ENCODE measurements at regions not wholly inside any gene's neighbourhood (a gene's known extent, or its start where the extent isn't known, plus 50 kb on each side); places are given as distances from the start of the nearest gene placed in this dataset.

- TF ChIP-seq, protein P1, sequence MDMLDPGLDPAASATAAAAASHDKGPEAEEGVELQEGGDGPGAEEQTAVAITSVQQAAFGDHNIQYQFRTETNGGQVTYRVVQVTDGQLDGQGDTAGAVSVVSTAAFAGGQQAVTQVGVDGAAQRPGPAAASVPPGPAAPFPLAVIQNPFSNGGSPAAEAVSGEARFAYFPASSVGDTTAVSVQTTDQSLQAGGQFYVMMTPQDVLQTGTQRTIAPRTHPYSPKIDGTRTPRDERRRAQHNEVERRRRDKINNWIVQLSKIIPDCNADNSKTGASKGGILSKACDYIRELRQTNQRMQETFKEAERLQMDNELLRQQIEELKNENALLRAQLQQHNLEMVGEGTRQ (IDR thresholded peaks at IDR 0.05; ENCODE audit: low read depth, low read length): no peak
- TF ChIP-seq MAZ (IDR thresholded peaks at IDR 0.05; ENCODE audit: borderline replicate concordance, low read depth, low read length): peak; percentile 79; the same call in 1 of the 2 replicates
Observed at GRCh38 chr2:64859312-64860212, 129.6 kb upstream of the SLC1A4 start (continued).

Measured in IMR-90 (cell line).